Calu3 (cell line): ENCODE measurements at regions not wholly inside any gene's neighbourhood (a gene's known extent, or its start where the extent isn't known, plus 50 kb on each side); places are given as distances from the start of the nearest gene placed in this dataset.
"Not testable (repeated sequence)": the region's sequence is repeated elsewhere in the genome, so short reads cannot be mapped to it uniquely, and the experiment has no call there.

Source experiments
- BruUV-seq: library from RNA; stranded (reverse); fragments of 400-500 nt; replicated peaks from 2 replicates; lab custom pipeline; 2021; lab: Mats Ljungman, UMichigan
- CTCF ChIA-PET: fragments of 300-600 bp; sonication (Branson Sonifier 250); formaldehyde crosslinking; loops from one replicate; lab custom pipeline; 2022; ENCODE audit warnings: antibody characterized with exemption; lab: Charles Lee
- DNase-seq: peaks from one replicate; pipeline ENCODE4 v3.0.0; 2022
- H3K27ac Mint-ChIP-seq: one replicate; pipeline ENCODE4 v1.8.0; 2022; ENCODE audit warnings: mixed read lengths; ENCODE audit not compliant: unreplicated experiment
- H3K27me3 Mint-ChIP-seq: one replicate; pipeline ENCODE4 v1.8.0; 2022; ENCODE audit warnings: mixed read lengths; ENCODE audit not compliant: unreplicated experiment
- H3K36me3 Mint-ChIP-seq: one replicate; pipeline ENCODE4 v1.8.0; 2022; ENCODE audit warnings: mild to moderate bottlenecking, moderate library complexity, mixed read lengths; ENCODE audit not compliant: insufficient read depth, unreplicated experiment
- H3K4me1 Mint-ChIP-seq: one replicate; pipeline ENCODE4 v1.8.0; 2022; ENCODE audit warnings: mild to moderate bottlenecking, low read depth, mixed read lengths; ENCODE audit not compliant: unreplicated experiment
- H3K4me3 Mint-ChIP-seq: one replicate; pipeline ENCODE4 v1.8.0; 2022; ENCODE audit warnings: mild to moderate bottlenecking, low read depth, moderate library complexity, mixed read lengths; ENCODE audit not compliant: unreplicated experiment
- H3K9me3 Mint-ChIP-seq: one replicate; pipeline ENCODE4 v1.8.0; 2022; ENCODE audit warnings: low read depth, mixed read lengths; ENCODE audit not compliant: unreplicated experiment
- intact Hi-C: fragments of 100-400 bp; cut with micrococcal nuclease; formaldehyde crosslinking; loops from one replicate; pipeline ENCODE4 v1.10.0; 2022; ENCODE audit not compliant: unreplicated experiment
- TF ChIP-seq, protein P1 (sequence below): fragments of 200-600 bp; IDR thresholded peaks from one replicate; pipeline ENCODE4 v1.8.0; 2022; ENCODE audit warnings: antibody characterized with exemption; ENCODE audit not compliant: unreplicated experiment

DNA sequence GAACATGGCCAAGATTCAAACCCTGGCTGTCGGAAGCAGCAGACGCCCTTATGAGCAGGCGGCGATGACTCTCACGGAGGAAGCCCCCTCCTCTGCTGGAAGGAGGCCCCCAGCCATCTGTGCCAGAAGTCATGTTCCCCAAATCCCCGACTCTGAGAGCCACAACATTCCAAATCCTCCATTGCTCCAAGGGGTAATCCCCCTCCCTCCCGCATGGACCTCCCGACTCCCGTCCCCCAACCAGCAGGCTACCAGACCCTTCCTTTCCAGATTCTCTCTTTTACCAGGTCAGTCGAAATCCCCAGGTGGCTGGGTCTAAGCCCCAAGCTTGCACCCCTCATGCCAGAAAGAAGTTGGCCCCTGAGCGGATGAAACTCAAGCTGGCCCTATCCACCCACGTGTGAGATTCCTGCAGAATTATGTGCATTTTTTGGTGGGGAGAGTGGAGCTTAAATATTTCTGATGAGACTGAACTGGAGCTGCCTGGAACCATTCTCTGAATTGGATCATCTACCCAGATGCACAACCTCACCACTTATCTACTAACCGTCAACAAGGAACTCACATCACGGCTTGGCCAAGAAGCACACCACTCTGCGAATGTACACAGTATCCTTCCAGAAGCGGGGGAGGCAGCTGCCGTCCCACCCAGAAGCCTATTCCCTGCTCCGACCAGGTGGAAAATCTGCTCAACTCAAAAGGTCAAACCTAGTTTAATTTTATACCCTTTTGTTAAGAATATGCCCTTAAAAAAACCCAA lies 283.5 kb downstream of the C16orf95 start:
- CTCF ChIA-PET = no interaction called here
- intact Hi-C loops = no loop called here
- H3K27ac Mint-ChIP-seq = no peak overlapping the region
- DNase-seq = no peak
- H3K27me3 Mint-ChIP-seq = peaks cover 100% of the 10 kb centered on the region
- no TSS peak for BruUV-seq
- no peak overlapping the region for H3K4me3 Mint-ChIP-seq
- H3K36me3 Mint-ChIP-seq = no peaks in the 10 kb centered on the region
- no peaks in the 10 kb centered on the region for H3K4me1 Mint-ChIP-seq
- TF ChIP-seq, protein P1, sequence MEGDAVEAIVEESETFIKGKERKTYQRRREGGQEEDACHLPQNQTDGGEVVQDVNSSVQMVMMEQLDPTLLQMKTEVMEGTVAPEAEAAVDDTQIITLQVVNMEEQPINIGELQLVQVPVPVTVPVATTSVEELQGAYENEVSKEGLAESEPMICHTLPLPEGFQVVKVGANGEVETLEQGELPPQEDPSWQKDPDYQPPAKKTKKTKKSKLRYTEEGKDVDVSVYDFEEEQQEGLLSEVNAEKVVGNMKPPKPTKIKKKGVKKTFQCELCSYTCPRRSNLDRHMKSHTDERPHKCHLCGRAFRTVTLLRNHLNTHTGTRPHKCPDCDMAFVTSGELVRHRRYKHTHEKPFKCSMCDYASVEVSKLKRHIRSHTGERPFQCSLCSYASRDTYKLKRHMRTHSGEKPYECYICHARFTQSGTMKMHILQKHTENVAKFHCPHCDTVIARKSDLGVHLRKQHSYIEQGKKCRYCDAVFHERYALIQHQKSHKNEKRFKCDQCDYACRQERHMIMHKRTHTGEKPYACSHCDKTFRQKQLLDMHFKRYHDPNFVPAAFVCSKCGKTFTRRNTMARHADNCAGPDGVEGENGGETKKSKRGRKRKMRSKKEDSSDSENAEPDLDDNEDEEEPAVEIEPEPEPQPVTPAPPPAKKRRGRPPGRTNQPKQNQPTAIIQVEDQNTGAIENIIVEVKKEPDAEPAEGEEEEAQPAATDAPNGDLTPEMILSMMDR = no peak
- no peaks in the 10 kb centered on the region for H3K9me3 Mint-ChIP-seq

DNA sequence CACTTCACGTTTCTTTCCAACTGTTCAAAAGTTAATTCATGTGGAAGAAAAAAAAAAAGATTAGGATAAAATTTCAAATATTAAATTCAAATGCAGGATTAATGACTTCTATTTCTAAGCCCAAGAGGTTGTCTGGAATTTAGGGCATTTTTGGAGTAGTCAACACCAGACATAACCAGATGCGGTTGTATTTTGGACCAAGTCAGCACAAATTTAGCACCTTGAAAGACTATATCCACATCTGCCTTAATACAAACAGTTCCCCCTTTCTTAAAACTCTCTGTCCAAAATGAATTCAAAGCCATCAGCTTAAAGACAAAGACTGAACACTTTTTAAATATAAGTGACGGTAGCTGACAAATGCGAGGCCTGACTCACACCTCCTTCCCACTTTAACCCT lies 282.9 kb downstream of the C16orf95 start:
- Mint-ChIP-seq H3K4me1 (no peaks in the 10 kb centered on the region), H3K36me3 (no peaks in the 10 kb centered on the region), H3K9me3 (no peaks in the 10 kb centered on the region), H3K27ac (no peak overlapping the region), H3K27me3 (peaks cover 100% of the 10 kb centered on the region), H3K4me3 (no peak overlapping the region)
- DNase-seq = no peak
- no TSS peak for BruUV-seq
- TF ChIP-seq, protein P1 = no peak
- intact Hi-C loops = no loop called here
- CTCF ChIA-PET = no interaction called here

DNA sequence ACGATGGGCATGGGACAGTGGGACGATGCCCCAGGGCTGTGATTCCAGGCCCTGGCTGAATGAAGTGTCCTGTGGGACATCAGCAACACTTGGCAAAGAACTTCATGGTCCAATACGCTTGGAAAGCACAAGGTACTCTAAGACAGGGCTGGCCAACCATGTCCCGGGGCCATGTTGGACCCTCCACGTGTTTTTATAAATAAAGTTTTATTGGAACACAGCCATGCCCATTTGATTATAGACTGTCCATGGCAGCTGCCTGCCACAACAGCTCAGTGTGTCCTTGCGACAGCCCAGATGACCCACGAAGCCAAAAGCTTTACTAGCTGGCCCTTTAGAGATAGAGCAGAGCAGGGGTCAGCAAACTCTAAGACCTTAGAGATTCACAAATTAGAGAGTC lies 282.1 kb downstream of the C16orf95 start:
- intact Hi-C loops = no loop called here
- Mint-ChIP-seq H3K4me3 (no peak overlapping the region), H3K9me3 (no peaks in the 10 kb centered on the region), H3K27ac (no peak overlapping the region), H3K36me3 (no peaks in the 10 kb centered on the region), H3K4me1 (no peaks in the 10 kb centered on the region), H3K27me3 (peaks cover 99% of the 10 kb centered on the region)
- no peak for DNase-seq
- BruUV-seq = no TSS peak
- CTCF ChIA-PET = no interaction called here
- TF ChIP-seq, protein P1 = no peak

DNA sequence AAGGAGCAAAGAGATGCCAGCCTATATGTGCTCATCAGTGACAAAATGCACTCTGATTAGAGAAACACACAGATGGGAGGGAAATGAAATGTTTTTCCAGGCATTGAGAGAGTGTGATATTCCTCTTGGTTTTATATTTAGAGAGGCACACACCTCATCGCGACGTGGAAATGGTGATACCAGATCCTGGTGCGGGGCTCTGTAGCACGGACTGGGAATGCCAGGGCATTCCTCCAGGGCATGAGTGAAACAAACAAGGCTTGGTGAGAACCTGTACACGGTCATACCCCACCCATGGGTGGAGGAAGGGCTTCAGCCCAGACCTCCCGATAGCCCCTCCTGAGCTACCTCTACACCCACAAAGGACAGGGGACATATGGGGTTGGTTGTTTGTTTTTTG lies 280.2 kb downstream of the C16orf95 start:
- no peaks in the 10 kb centered on the region for H3K9me3 Mint-ChIP-seq
- no peak overlapping the region for H3K27ac Mint-ChIP-seq
- no TSS peak for BruUV-seq
- CTCF ChIA-PET = interaction anchor here (1.2 kb wide), 1 partner anchor 25 kb away, joined by 3 read pairs; no protein-coding TSS in a partner anchor
- no peaks in the 10 kb centered on the region for H3K4me1 Mint-ChIP-seq
- TF ChIP-seq, protein P1 = no peak
- intact Hi-C loops = no loop called here
- no peaks in the 10 kb centered on the region for H3K36me3 Mint-ChIP-seq
- peaks cover 87% of the 10 kb centered on the region for H3K27me3 Mint-ChIP-seq
- H3K4me3 Mint-ChIP-seq = no peak overlapping the region
- no peak for DNase-seq

DNA sequence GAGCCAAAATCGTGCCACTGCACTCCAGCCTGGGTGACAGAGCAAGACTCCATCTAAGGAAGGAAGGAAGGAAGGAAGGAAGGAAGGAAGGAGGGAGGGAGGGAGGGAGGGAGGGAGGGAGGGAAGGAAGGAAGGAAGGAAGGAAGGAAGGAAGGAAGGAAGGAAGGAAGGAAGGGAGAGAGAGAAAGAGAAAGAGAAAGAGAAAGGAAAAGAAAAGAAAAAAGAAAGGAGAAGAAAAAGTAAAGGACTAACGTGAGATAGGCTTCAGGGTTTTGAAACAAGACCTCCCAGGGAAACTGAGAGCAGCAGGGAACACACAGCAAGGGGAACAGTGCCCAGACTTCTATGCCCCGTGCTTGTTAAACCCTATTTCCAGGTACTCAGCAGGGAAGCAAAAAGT lies 278.7 kb downstream of the C16orf95 start:
- DNase-seq, intact Hi-C loops, H3K27ac Mint-ChIP-seq, H3K9me3 Mint-ChIP-seq, H3K4me3 Mint-ChIP-seq, H3K36me3 Mint-ChIP-seq, H3K4me1 Mint-ChIP-seq, BruUV-seq: not testable (repeated sequence)
- peaks cover 85% of the 10 kb centered on the region for H3K27me3 Mint-ChIP-seq
- CTCF ChIA-PET = interaction anchor here (0.9 kb wide), 1 partner anchor 12 kb away, joined by 4 read pairs; no protein-coding TSS in a partner anchor
